ENCODE measurements at regions not wholly inside any gene's neighbourhood (a gene's known extent, or its start where the extent isn't known, plus 50 kb on each side); places are given as distances from the start of the nearest gene placed in this dataset.

DNA sequence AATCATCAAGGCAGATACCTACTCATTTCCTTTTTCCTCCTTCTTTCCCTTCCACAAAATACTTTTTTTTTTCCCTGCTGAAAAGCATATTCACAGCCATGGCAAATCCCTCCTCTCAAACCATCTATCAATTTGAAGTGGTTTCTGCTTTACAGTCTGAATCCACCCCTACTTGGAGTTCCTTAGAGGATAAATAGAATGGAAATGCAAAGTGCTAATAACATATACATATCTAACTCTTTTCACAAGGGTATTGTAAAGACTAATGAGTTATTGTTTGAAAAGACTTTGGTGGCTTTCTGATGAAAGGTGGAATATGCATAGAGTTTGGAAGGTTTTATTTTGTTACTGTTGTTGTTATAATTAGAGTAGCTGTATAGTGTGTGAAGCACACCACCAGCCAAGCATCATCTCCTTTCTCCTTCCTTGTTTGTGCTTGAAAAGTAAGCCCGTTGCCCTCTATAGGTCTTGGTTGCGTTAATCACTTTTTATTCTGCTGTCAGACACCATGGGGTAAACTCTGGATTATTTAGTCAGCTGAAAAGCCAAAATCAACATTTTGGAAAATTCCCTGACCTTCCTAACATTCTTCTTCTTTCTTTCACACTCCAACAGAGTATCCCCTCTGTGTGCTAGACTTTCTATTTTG is 2126.9 kb upstream of the CELF4 start:
- no peak for DNase-seq

GRCh38 chr18:39685303-39685902 is 2119.8 kb upstream of the CELF4 start:
- no peak for DNase-seq

- DNase-seq, result no peak
Measured at GRCh38 chr18:39681061-39681460, 2115.5 kb upstream of the CELF4 start.

DNA sequence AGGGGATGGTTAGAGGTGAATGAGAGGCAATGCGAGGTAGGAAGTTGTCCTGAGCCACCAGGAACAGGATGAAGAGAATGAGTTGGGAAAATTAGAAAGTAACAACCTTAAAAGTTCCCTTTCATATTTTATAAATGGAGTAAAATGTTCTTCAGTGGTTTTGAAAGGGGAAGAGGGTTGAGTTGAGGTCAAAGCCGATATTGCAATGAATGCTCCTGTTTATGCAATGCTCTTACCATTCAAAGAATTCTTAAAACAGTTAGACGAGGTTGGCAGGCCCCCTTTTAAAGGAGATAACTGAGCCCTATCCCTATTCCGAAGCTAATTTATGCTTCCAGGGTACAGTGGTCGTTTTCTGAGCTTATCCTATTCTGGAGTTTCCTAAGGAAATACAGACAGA is 2110.3 kb upstream of the CELF4 start:
- no peak for DNase-seq

DNA sequence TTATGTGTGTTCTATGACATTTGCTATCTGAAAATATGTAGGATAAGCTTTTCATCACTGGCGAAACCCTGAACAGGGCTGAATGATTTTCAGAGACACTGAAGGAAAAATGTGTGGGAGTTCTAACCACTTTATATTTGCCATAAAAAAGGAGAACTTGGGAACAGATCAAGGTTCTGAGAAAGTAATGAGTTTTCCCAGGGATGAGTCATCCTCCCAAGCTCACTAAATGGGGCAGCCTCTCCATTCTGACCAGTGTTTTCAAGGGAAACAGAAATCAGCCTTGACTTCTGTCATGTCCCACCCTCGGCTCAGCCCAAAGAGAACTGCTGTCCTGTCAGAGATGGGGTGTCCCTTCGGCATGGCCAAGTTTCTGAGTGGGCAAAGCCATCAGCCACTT is 2109.8 kb upstream of the CELF4 start:
- DNase-seq, result no peak

GRCh38 chr18:39672171-39672570 is 2106.6 kb upstream of the CELF4 start:
- DNase-seq, result no peak

- no peak for DNase-seq
Measured at GRCh38 chr18:39667905-39668304, 2102.3 kb upstream of the CELF4 start.

- DNase-seq, result no peak
Measured at GRCh38 chr18:39666541-39666940, 2100.9 kb upstream of the CELF4 start.

- no peak for DNase-seq
Measured at GRCh38 chr18:39661856-39662366, 2096.3 kb upstream of the CELF4 start.

DNA sequence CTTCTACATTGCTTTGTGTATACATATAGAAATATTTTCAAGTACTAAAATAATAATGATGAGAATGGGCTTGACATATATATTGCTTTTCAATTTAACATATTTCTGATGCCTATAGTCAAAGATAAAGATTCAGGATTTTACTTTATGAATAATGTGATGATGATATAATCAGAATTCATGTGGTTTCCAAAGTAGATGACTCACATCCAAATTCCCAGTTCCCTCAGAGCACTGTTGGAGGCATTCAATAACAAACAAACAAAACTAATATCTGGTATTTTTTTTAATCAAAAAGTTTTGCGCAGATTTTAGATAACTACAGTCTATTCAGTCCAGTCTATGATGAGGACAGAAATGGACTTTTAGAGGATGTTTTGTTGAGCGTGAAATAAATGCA is 2094.5 kb upstream of the CELF4 start:
- no peak for DNase-seq

DNA sequence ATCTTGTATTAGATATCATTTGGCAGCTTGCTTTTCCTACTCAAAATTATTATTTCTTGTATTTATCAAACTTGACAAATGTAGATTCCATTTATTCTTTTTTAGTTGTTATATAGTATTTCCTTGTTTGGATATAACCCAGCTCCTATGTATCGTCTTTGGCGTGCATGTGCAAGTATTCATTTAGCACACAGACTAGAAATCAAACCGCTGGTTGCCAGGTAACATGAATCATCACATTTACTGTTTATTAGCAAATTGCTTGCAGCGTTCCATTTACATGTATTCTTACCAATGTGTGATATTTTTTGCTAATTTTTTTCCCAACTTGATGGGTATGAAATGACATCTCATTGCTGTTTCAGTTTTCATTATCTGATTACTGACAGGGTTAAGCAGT is 2089.7 kb upstream of the CELF4 start:
- no peak for DNase-seq

- DNase-seq, result no peak
Measured at GRCh38 chr18:39653221-39653620, 2087.6 kb upstream of the CELF4 start.

- DNase-seq, result no peak
Measured at GRCh38 chr18:39648616-39649015, 2083.0 kb upstream of the CELF4 start.

- DNase-seq, result no peak
Measured at GRCh38 chr18:39647627-39648534, 2082.3 kb upstream of the CELF4 start.

DNA sequence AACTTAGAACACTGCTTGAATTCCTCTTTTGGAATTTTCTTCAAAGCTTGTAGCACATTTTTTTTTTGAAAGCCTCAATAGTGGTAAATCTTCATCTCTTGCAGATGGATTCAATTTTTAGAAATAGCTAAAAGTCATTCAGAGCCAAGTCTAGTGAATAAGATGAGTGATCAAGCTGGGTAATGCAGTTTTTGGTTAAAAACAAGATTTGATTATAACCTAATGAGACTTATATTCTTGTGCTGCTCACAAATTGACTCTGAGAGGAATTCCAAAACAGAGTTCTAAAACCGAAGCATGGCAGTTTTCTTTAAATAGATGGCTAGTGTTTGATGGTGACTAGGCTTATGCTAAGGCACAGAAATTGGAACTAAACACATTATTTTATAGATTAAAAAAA is 2072.6 kb upstream of the CELF4 start:
- no peak for DNase-seq

DNA sequence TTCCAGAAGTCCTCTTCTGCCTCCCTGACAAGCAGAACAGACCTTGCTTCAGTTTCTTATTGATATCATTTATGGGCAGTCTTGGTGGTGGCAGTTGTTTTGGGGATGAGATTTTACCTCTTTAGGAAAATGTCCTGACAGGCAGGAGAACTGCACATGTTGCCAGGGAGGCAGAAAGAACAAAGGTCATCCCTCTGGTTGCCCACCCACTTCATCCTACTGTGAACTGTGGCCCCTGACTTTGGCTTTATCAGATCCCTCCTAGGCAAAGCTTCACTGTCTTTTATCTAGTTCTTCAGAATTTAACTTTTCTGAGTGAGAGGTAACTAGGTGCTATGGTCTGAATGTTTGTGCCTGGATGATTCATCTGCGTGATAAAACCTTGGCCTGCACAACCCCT is 2071.3 kb upstream of the CELF4 start:
- DNase-seq, result no peak

- DNase-seq, result no peak
Measured at GRCh38 chr18:39635966-39636365, 2070.4 kb upstream of the CELF4 start.

GRCh38 chr18:39635192-39635591 is 2069.6 kb upstream of the CELF4 start:
- no peak for DNase-seq

DNA sequence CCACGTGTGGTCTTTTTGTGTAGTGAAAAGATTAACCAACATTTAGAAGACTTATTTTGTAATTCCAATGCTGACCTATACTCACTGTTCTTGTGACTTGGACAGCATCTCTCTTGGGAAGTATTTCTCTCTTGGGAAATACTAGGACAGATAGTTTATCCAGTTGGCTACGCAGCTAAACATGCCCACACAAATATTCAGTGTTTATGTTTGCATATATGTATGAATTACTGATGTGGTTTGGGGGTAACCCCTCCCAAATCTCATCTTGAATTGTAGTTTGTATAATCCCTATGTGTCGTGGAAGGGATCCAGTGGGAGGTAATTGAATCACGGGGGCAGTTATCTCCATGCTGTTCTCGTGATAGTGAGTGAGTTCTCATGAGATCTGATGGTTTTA is 2062.3 kb upstream of the CELF4 start:
- no peak for DNase-seq

- DNase-seq, result no peak
Measured at GRCh38 chr18:39624961-39625360, 2059.4 kb upstream of the CELF4 start.

GRCh38 chr18:39622431-39622830 is 2056.8 kb upstream of the CELF4 start:
- no peak for DNase-seq

DNA sequence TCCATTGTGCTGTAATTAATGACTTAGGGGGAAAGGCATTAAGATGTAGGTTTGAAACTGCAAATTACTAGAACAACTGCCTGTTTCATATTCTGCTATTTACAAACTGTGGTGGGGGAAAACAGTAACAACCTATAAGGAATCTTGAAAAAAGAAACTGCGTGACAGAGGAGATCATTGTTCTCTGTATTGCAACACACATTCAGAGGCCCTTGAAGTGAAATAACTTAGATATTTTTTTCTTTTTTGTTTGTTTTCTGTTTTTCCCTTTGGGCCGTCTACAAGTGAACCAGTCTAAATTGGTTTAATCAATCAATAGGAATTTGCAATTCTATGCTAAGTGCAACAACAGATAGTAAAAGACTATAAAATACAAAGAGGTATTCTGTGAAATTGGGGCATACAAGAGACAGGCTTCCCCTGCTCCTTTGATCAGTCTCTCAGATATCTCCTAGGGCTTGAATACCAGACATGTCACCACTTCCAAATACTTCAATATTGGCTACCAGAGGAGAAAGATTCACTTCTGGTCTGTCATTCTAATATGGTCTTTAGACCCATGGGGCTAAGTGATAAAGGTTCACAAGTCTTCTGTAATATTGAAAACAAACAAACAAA is 2055.1 kb upstream of the CELF4 start:
- DNase-seq, result no peak

GRCh38 chr18:39618265-39619003 is 2052.8 kb upstream of the CELF4 start:
- DNase-seq, result no peak

All from activated effector memory CD4-positive, alpha-beta T cell treated with anti-CD3 and anti-CD28 coated beads, Interleukin-2, amount 50 U/mL, for 16 hours (primary cell).